ENCODE measurements at regions not wholly inside any gene's neighbourhood (a gene's known extent, or its start where the extent isn't known, plus 50 kb on each side); places are given as distances from the start of the nearest gene placed in this dataset.
"Not testable (repeated sequence)": the region's sequence is repeated elsewhere in the genome, so short reads cannot be mapped to it uniquely, and the experiment has no call there.

DNA sequence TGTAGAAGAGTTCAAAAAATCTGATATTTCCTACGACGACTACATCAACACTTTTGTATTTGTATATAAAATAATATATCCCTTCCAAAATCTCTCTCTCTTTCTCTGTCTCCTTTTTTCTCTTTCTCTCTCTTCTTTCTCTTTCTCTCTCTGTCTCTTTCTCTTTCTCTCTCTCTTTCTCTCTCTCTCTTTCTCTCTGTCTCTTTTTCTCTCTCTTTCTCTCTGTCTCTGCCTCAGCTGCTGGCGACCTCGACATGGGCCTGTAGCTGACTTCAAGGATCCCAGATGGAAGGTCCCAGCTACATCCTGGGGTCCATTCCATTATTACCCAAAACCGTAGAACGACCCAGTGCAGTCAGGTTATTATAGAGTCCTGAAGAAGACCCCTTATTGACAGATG is 90.0 kb downstream of the CD24 start:
- DNase-seq (ENCODE audit: low read depth): no peak

DNA sequence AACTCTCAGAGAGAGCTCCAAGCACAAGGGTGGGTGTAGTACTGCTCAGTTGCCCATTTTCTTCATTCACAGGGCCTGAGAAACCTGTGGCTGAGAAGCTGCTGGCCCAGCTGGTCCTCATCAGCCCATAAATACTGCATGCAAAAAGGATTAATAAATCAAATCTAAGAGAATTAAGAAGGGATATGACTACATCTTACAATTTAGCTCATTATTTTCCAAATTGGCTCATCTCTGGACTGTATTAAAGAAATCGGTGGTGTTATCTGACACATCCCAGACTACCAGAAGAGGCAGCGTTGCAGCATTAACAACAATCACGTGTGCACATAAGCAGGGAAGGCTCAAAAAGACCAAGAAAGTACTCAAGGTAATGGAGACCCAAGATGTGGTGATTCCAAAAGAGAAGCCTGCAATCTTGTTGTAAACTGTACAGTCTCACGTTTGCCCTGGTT is 90.7 kb downstream of the CD24 start:
- no peak for DNase-seq (ENCODE audit: low read depth)

- DNase-seq (ENCODE audit: low read depth): no peak
These were observed 91.7 kb downstream of the CD24 start for GRCh38 chr6:106882601-106883518.

DNA sequence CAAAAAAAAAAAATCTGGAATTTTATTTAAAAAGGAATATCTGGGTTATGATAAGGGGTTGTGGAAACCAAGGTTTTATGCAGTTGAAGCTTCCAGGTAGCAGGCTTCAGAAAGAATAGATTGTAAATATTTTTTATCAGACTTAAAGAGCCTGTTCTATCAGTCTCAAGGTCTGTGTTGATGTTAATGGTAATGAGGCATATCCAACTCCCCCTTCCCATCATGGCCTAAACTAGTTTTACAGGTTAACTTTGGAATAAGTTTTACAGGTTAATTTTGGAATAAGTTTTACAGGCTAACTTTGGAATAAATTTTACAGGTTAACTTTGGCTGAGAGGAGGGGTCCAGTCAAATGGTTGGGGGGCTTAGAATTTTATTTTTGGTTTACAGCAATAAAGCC is 92.4 kb downstream of the CD24 start:
- no peak for DNase-seq (ENCODE audit: low read depth)

DNA sequence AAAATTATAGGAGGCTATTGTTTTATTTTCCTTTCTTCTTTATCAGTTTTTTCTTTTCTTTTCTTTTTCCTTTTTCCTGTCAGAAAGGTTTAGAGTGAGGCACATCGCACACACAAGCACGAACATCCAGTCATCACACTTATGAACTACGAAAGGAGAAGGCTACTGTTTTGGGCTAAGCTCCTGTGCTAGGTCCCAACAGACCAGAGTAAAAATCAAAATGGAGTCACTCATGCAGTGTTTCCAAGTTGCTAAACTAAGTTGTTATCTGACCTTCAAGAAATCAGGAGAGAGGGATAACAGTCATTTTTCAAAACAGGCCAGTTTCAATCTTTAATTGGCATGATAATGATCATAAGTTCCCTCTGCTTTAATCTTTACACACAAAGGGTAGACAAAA is 93.6 kb downstream of the CD24 start:
- DNase-seq (ENCODE audit: low read depth): no peak

DNA sequence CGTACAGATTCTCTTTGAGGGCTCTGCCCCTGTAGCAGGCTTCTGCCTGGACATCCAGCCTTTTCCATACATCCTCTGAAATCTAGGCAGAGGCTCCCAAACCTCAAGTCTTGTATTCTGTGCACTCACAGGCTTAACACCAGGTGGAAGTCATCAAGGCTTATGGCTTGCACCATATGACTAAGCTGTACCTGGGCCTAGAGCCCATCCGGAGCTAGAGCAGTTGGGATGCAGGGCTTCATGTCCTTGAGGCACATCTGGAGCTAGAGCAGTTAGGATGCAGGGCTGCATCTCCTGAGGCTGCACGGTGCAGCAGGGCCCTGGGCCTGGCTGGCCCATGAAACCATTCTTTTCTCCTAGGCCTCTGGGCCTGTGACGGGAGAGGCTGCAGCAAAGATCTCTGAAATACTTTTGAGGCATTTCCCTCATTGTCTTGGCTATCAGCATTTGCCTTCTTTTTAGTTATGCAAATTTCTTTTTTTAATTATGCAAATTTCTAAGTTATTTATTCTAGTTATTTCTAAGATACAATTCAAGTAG is 98.7 kb downstream of the CD24 start:
- no peak for DNase-seq (ENCODE audit: low read depth)

DNA sequence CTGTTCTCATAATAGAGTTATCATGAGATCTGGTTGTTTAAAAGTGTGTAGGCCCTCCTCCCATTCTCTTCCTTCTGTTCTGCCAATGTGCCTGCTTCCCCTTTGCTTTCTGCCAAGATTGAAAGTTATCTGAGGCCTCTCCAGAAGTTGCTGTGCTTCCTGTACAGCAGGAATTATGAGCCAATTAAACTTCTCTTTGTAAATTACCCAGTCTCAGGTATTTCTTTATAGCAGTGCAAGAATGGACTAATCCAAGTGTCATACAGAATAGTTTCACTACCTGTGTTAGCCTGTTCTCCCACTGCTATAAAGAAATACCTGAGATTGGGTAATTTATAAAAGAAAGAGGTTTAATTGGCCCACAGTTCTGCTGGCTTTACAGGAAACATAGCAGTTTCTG is 100.0 kb downstream of the CD24 start:
- DNase-seq (ENCODE audit: low read depth): no peak

DNA sequence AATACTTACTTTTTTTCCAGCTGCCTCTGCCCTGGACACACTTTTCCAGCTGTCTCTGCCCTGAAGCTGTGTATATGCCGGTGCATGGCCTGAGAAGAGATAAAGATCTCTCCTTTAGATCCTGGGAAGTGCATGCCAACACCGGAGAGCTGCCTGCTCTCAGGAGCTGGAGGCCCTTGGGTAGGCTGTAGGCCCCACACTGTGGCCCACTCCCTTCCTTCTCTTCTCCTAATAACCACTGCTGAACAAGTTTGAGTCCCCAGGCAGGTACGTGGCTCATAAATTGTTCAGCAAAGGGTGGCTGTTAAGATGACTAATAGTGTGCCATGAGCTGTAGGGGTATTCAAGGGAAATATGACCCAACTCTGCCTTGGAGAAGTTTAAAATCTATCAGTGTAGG is 102.5 kb downstream of the CD24 start:
- DNase-seq (ENCODE audit: low read depth): no peak

DNA sequence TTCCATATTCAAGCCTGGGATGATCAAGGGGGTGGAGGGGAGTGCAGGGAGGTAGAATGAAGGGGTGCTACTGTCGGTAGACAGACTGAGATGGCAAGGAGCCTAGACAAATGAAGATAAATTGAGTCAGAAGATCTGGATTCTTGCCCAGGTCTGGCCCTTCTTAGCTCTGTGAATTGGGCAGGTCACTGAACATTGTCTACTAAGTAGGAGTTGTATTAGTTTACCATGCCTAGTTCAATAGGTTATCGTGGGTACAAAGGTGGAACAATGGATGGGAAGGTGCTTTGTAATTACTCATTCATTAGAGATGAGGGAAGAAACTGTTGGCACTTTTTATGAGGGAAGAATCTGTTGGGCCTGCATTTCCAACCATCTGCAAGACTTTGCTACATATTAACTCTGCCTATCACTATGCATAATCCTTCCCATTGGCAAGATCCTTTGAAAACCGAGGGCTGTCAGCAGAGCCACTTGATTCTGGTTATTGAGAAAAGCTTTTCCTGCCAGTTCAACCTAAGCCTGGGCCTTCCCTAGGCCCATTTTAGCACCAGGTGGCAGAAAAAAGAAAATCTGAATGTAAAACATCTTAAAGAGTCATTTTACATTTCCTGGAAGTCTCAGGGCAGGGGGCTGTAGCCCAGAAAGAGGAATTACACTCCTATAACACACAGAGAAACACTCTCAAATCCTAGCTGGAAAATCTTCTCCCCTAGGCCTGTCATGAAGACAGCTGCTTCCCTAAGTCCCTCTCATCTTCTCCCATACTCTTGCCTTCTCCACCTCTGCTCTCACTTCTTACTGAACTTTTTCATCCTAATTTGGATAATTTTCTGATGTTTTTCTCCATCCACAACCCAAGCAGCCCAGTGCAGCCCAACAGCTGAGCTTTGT is 103.5 kb downstream of the CD24 start:
- DNase-seq (ENCODE audit: low read depth): no peak

GRCh38 chr6:106870069-106870468 is 104.5 kb downstream of the CD24 start:
- no peak for DNase-seq (ENCODE audit: low read depth)

DNA sequence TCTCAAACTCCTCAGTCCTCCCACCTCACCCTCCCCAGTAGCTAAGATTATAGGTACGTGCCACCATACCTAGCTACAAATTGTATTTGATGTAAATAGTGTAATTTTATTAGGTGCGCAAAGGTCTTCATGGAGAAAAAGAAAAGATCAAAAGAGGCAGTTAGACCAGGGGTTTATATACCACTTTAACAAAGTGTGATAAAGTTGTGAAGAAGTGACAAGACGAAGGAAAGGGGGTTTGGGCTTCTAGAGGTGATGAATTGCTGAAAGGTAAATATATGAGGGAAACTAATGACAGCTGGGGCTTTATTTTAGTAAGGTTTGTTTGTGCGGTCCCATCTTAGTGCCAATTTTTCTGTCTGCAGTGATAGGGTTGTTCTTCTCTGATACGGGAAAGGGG is 105.3 kb downstream of the CD24 start:
- DNase-seq (ENCODE audit: low read depth): no peak

DNA sequence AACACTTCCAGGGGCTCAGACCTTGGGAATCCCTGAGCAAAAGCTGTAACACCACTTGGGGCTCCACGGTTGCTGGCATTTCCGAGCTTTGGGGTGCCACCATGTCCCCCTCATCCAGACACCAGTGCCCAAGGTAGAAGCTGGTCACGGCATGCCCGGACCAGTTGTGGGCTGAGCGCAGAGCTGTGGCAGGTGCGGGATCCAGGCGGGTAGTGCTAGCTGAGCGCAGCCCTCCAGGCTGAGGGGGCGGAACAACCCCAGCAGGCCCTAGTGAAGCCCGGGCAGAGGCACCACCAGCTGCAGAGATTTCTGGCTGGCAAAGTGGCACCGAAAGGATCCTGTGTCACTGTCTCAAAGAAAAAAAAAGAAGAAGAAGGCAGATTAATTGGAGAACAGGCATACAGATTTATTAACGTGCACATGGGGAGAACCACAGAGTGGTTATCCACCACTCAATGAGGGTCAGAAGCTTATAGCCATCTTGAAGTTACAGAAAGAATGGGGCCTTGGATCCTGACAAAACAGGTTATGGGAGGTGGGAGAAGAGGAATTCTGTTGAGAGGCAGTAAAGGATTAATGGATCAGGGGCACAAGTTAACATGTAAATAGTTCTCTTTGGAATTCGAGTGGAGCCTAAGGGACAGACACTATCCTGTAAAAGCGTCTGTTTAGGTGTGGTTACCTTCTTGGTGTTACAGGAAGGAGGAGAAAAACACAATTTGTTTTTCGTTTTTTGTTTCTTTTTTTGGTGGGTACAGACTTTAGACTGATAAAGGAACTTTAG is 107.5 kb downstream of the CD24 start:
- DNase-seq (ENCODE audit: low read depth): no peak

DNA sequence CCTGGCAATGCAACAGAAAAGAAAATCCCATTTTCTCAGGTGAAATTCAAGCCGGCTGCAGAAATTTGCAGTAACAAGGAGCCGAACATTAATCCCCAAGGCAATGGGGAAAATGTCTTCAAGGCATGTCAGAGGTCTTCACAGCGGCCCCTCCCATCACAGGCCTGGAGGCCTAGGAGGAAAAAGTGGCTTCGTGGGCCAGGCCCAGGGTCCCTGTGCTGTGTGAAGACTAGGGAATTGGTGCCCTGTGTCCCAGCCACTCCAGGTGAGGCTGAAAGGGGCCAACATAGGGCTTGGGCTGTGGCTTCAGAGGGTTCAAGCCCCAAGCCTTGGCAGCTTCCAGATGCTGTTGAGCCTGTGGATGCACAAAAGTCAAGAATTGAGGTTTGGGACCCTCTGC is 111.7 kb downstream of the CD24 start:
- no peak for DNase-seq (ENCODE audit: low read depth)

DNA sequence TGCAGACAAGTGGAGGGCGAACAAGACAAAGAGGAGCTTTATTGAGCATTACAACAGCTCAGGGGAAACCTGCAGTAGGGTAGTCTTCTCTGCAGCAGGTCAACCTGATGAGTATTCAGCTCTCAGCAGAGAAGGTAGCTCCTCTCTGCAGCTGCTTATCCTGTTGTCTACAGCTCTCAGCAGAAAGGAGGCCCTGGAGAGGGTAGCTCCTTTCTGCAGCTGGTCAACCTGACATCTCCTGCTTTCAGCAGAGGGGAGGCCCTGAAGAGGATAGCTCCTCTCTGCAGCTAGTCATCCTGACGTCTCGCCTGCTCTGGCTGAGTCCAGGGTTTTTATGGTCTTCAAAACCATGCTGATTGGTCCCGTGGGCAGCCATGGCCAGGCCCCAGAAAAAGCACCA is 113.6 kb downstream of the CD24 start:
- DNase-seq (ENCODE audit: low read depth): no peak

DNA sequence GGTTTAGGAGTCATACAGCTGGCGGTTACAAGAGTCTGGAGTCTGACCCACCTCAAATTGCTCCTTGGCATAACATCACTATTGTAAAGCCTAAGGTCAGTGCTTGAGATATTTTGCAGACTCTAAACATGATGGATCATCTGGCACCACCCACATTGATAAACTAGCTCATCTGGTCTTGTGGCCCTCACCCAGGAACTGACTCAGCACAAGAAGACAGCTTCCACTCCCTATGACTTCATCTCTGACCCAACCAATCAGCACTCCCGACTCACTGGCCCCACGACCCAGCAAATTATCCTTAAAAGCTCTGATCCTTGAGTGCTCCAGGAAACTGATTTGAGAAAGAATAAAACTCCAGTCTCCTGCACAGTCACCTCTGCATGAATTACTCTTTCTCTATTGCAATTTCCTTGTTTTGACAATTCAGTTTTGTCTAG is 115.9 kb downstream of the CD24 start:
- no peak for DNase-seq (ENCODE audit: low read depth)

- DNase-seq (ENCODE audit: low read depth): no peak
These were observed 116.5 kb downstream of the CD24 start for GRCh38 chr6:106857771-106858652.

- DNase-seq (ENCODE audit: low read depth): not testable (repeated sequence)
These were observed 117.2 kb downstream of the CD24 start for GRCh38 chr6:106857310-106857709.

DNA sequence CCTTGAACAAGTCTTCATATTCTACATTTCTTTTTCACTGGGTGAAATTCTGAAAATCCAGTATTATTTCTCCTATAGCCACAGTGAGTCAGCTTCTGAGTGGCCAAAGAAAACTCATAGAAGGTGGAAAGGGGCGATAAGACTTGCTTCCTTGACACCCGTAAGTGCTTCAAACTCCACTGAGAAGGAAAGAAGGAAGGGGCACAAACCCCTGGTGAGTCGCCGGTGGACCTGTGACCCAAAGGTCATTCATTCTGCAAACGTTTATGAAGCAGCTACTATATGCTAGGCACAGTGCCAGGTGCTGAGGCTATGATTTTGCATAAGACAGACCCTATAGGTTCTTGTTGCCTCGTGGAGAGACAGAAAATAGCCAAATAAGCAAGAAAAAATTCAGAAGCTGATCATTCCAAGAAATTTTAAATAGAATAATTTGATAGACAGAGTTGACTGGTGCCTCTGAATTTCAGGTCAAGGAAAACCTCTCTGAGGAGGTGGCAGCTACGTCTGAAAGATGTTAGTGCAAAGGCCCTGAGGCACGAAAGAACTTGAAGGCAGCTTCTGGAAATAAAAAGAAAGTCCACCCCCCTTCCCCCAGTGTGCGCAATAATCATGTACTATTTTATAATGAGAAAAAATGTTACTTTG is 118.2 kb downstream of the CD24 start:
- DNase-seq (ENCODE audit: low read depth): peak; percentile 35

GRCh38 chr6:106855117-106855516 is 119.4 kb downstream of the CD24 start:
- no peak for DNase-seq (ENCODE audit: low read depth)

- DNase-seq (ENCODE audit: low read depth): peak; percentile 64
These were observed 124.7 kb downstream of the CD24 start for GRCh38 chr6:106849676-106850332.
